Endothelial cell of umbilical vein (primary cell): ENCODE measurements at regions not wholly inside any gene's neighbourhood (a gene's known extent, or its start where the extent isn't known, plus 50 kb on each side); places are given as distances from the start of the nearest gene placed in this dataset.

Source experiments
- CTCF ChIP-seq, 2 donors: IDR thresholded peaks; 1 replicate in 1 of 2; 2 replicates in 1 of 2; pipeline ENCODE4 v1.5.1; 2011; ENCODE audit warnings: low read length in 2 of 2, mild to moderate bottlenecking in 2 of 2, moderate library complexity in 2 of 2, control low read depth in 1 of 2, inconsistent platforms in 1 of 2, low read depth in 1 of 2; ENCODE audit not compliant: insufficient read depth in 1 of 2; ENCODE audit errors: extremely low read depth in 1 of 2
- EZH2 ChIP-seq: IDR thresholded peaks from 2 replicates; pipeline ENCODE4 v1.6.1; 2012; ENCODE audit warnings: borderline replicate concordance, low read depth, mild to moderate bottlenecking, moderate library complexity, low read length, inconsistent platforms; ENCODE audit not compliant: severe bottlenecking
- GATA2 ChIP-seq: IDR thresholded peaks from 2 replicates; pipeline ENCODE4 v1.7.0; 2011; ENCODE audit warnings: low read depth, mild to moderate bottlenecking, moderate library complexity, mixed read lengths, low read length; ENCODE audit not compliant: insufficient read length, insufficient read depth
- MAX ChIP-seq: IDR thresholded peaks from 2 replicates; pipeline ENCODE4 v1.6.1; 2011; ENCODE audit not compliant: insufficient read depth, insufficient read length
- POLR2A ChIP-seq: IDR thresholded peaks from 2 replicates; pipeline ENCODE4 v1.6.1; 2012; ENCODE audit warnings: low read depth, mild to moderate bottlenecking, control low read depth, low read length
- POLR2AphosphoS5 ChIP-seq: IDR thresholded peaks from 2 replicates; pipeline ENCODE4 v1.6.1; 2012; ENCODE audit warnings: low read depth, mild to moderate bottlenecking, control low read depth, low read length, moderate library complexity; ENCODE audit not compliant: insufficient read depth

- TF ChIP-seq POLR2A = no peak
- TF ChIP-seq CTCF (IDR thresholded peaks at IDR 0.05; ENCODE audit: extremely low read depth in 1 of 2, insufficient read depth in 1 of 2, low read depth in 1 of 2, low read length in 2 of 2) = no peak
- no peak for TF ChIP-seq GATA2
- no peak for TF ChIP-seq POLR2AphosphoS5
- no peak for TF ChIP-seq EZH2
- no peak for TF ChIP-seq MAX
Observed at GRCh38 chr13:67355812-67356476, 125.8 kb upstream of the PCDH9 start.
